Spleen (tissue), 7 donors: ENCODE measurements at regions not wholly inside any gene's neighbourhood (a gene's known extent, or its start where the extent isn't known, plus 50 kb on each side); places are given as distances from the start of the nearest gene placed in this dataset.

Experiments used
- CTCF ChIP-seq, 11 experiments: fragments of 200-600 bp in 7 of 11; fragments of 450-650 bp in 4 of 11; sonication (generic) in 4 of 11; IDR thresholded peaks in 8 of 11; conservative IDR thresholded peaks in 3 of 11; 1 replicate in 7 of 11; 2 replicates in 4 of 11; pipeline versions ENCODE4 v1.4.0 to v1.8.0; 2016 to 2021; ENCODE audit warnings: antibody characterized with exemption in 11 of 11, inconsistent platforms in 4 of 11, mild to moderate bottlenecking in 1 of 11
- POLR2AphosphoS5 ChIP-seq, 3 donors: sonication (generic); formaldehyde crosslinking; IDR thresholded peaks; one replicate each; pipeline ENCODE4 v1.5.1; 2017; ENCODE audit warnings: antibody characterized with exemption in 3 of 3
- donor health status: DM: no; HTN: no; CAD: no; lungs with moderate emphysema.
- donor health status: DM: no; HTN: no; CAD: no.
- donor health status: DM: no; HTN: no; CAD: no.

- peak in 1 of 3 donors; percentile 22 for TF ChIP-seq POLR2AphosphoS5 (IDR thresholded peaks at IDR 0.05)
- TF ChIP-seq CTCF (IDR thresholded peaks at IDR 0.05 in 8 of 11, conservative IDR thresholded peaks at IDR 0.05 in 3 of 11), result no peak
Observed at GRCh38 chr19:5207806-5208205, 132.8 kb downstream of the PTPRS start.
